GM12892 (cell line): ENCODE measurements at regions not wholly inside any gene's neighbourhood (a gene's known extent, or its start where the extent isn't known, plus 50 kb on each side); places are given as distances from the start of the nearest gene placed in this dataset.

ENCODE experiments used
- DNase-seq: peaks from one replicate; pipeline ENCODE4 v3.0.0; 2011; ENCODE audit not compliant: insufficient read length
- FAIRE-seq: peaks from 2 replicates; lab custom pipeline; 2011; peaks lifted over from hg19 to GRCh38; lab: Jason Lieb, UNC
- POLR2A ChIP-seq: IDR thresholded peaks from 2 replicates; pipeline ENCODE4 v1.6.1; 2011; ENCODE audit warnings: low read depth, low read length, control low read depth
- POLR2AphosphoS5 ChIP-seq: IDR thresholded peaks from 2 replicates; pipeline ENCODE4 v1.6.1; 2011; ENCODE audit warnings: low read depth, low read length, control low read depth
- TAF1 ChIP-seq: IDR thresholded peaks from 2 replicates; pipeline ENCODE4 v1.6.1; 2011; ENCODE audit warnings: low read depth, mild to moderate bottlenecking, control low read depth, low read length, borderline replicate concordance

DNA sequence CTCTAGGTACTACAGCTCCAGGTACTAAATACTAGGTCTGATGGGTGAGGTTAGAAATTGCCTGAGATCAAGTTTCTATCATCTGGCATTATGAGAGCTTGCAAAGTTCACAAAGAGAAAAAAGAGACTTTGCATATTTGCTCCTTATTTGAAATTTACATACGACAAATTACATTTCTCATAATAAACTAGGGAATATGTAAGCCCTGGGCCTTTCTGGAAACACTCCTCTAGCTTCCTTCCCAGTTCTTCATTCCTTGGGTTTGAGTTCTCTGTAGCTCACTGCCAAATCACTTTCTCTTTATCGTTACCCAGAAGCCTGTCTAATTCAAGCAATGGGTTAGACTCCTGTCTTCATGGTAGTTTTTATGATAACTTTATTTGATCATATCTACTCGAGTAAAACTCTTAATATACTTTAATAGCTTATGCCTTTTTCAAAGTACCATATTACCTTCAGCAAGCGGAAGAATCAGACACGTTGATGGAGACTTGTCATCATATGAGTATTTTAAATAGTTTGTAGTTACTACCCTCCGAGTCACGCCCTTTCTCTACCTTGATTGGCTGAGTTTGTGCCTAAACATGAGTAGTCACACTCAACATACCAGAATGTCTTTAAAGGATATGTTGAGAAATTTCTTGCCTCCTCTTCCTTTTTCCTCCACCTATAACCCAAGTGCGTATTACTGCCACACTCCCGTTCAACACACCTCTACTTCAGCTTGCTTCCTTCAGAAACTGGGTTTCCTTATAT lies 150.5 kb downstream of the DKK1 start:
- DNase-seq = no peak
- no peak for TF ChIP-seq TAF1
- no peak for TF ChIP-seq POLR2A
- no peak for TF ChIP-seq POLR2AphosphoS5
- FAIRE-seq = no peak

DNA sequence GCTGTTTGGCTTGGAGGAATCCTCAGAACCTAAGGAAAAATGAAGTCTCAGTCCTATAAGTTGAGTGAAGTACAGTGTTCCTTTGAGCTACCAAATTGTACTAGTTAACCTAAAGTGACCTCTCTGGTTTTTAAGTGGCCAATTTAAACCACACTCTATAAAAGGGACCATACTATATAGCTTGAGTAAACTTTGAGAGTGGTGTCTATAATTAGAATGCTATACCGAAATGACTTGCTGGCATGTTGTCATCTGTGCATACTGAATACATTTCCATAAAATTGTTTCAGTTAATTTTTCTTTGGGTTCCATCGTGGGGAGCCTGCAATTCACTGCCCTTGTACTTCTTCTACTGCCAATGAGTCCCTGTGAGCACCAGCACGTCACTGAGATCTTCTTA lies 151.1 kb downstream of the DKK1 start:
- FAIRE-seq (no peak), DNase-seq (no peak)
- TF ChIP-seq POLR2A (no peak), TAF1 (no peak), POLR2AphosphoS5 (no peak)

DNA sequence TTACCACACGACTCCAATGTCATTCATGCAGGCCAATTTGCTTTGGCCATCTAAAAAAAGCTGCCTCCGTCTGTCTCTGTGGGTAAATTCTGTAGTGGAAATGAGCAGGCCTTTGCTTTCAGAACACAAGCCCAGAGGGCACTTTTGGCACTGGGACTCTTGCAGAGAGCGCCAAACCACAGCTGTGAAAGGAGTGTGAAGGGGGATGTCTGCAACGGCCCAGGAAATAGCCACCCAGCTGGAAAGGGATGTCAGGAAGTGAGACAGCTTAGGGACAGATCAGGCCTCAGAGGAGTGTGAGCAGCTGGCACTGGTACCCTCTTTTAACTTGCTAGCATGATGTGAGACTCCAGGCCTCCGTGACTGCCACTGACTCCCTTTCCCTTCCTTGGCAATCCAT lies 152.4 kb downstream of the DKK1 start:
- FAIRE-seq (no peak), DNase-seq (no peak)
- TF ChIP-seq POLR2A (no peak), POLR2AphosphoS5 (no peak), TAF1 (no peak)

DNA sequence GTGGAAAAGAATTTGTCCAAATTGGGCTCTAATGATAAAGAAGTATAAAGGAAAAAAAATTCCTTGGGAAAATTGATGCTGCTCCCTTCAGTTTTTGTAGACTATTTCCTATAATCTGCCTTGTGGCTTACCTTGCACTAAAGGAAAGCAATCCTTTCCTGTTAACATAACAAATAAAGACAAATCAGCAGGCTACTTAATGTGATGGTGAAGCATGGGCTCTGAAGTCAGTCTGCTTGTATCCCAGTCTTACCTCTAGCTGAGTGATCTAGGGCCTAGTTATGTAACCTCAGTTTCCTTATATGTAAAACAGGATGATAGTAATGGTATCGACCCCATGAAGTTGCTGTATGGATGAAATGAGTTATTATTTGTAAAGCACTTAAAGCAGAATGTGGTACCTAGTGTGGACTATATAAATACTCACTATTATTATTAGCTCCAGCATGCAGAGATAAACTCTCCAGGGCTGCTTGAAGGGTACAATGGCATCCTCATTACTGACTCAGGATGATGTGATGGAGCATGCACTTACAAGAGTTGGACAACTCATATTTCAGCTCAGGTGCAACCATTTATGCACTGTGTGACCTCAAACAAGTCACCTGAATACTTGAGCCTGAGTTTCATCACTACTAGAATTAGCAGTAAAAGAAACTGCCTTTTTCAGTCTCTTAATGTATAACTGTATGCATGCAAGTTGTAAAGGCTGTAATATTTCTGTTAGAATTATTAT lies 156.1 kb downstream of the DKK1 start:
- peak; percentile 54 for FAIRE-seq
- TF ChIP-seq POLR2A = no peak
- TF ChIP-seq POLR2AphosphoS5 = no peak
- no peak for TF ChIP-seq TAF1
- DNase-seq = no peak

- TF ChIP-seq POLR2AphosphoS5 = no peak
- TF ChIP-seq TAF1 = no peak
- TF ChIP-seq POLR2A = no peak
- FAIRE-seq = no peak
- DNase-seq = no peak
Measured at GRCh38 chr10:52472406-52473146, 158.5 kb downstream of the DKK1 start.

DNA sequence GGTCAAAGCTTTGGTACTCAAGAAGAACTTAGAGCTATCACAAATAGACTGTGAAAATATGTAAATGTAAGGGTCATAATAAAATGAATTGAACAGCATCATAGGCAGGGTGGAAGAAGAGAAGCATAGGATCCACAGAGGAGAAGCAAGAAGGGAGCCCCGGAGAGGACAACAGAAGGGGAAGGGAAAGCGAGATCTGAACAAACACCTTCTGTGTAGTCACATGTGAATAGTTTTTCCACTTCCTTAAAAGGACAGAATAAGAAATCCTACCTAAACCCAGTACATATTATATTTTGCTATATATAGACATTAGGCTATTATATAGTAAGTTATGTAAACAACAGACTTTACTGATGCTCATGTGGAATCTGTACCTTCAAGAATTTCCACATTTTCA lies 160.2 kb downstream of the DKK1 start:
- DNase-seq (no peak), FAIRE-seq (no peak)
- TF ChIP-seq POLR2AphosphoS5 (no peak), POLR2A (no peak), TAF1 (no peak)

DNA sequence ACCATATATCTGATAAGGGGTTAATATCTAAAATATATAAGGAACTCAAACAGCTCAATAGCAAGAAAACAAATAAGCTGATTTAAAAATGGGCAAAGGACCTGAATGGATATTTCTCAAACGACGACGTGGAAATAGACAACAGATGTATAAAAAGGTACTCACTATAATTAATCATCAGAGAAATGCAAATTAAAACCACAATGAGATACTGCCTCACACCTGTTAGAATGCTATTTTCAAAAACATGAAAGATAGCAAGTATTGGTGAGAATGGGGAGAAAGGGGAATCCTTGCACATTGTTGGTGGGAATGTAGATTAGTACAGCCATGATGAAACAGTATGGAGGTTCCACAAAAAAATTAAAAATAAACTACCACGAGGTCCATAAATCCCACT lies 163.2 kb downstream of the DKK1 start:
- no peak for TF ChIP-seq POLR2AphosphoS5
- FAIRE-seq (no peak), DNase-seq (no peak)

- no peak for FAIRE-seq
- TF ChIP-seq POLR2AphosphoS5 (no peak), TAF1 (no peak), POLR2A (no peak)
Measured at GRCh38 chr10:52479567-52479966, 165.5 kb downstream of the DKK1 start.

DNA sequence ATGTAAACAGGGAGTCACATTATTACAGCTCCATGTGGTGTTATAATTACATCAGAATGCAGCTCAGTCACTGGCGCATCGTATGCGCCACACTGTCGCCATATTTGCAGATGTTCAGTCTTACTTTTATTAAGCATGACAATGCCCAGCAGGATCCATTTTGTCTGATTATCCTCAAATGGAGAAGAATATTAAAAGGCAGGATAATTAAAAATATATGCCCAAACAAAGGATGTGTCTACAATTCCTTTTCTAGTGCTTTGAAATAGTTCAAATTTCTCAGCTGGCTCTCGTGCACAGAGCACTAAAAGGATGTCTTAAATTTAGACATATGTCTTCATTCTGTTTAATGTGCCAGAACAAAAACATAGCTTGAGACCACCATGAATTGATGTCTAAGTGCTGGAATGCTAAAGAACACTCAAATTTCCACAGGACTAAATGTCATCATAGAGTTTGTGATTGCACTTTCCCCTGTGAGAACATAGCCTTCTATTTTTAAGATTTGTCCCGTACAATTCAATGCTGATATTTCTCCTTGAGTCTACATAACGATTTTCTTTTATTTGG lies 168.0 kb downstream of the DKK1 start:
- no peak for TF ChIP-seq TAF1
- no peak for TF ChIP-seq POLR2A
- no peak for TF ChIP-seq POLR2AphosphoS5
- no peak for DNase-seq
- no peak for FAIRE-seq

More at GRCh38 chr10:52479567-52479966, 165.5 kb downstream of the DKK1 start:
- no peak for DNase-seq

- DNase-seq (no peak), FAIRE-seq (no peak)
- TF ChIP-seq TAF1 (no peak), POLR2AphosphoS5 (no peak), POLR2A (no peak)
Measured at GRCh38 chr10:52483587-52483986, 169.5 kb downstream of the DKK1 start.
